ENCODE measurements at regions not wholly inside any gene's neighbourhood (a gene's known extent, or its start where the extent isn't known, plus 50 kb on each side); places are given as distances from the start of the nearest gene placed in this dataset.

DNA sequence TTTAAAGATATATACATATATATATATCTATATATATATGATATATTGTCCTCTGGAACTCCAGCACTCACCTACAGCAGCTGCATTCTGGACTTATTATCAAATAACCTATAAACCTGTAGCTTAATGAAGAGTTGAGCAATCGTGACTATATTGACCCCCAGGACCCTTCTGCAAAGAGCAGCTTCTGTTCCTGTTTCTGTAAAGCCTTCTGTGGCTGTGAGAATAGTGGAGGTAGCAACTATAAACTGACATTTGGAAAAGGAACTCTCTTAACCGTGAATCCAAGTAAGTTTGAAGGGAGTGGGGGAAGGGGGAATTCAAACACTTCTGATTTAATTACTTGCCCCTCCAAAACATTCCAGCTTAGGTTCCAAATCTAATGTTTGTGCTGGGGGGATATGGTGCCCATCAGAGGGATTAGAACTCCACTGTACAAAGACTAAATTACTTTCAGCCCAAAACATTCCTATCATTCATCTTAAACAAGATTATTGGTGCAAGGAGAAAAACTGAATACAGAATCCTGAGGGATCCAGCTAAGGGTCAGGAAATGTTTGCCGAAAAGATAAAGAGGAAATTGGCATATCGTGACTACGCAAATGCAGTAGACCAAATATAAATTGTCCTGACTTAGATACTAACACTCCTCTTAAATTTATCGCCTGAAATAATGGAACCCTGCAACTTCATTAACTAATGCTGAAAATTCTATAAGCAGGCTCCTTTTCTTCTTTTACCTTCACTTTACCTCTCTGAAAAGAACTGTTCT is 106.1 kb downstream of the DAD1 start:
- H4K20me1 ChIP-seq (ENCODE audit: insufficient read depth, low read length): no peaks in the 10 kb centered on the region
- no peak overlapping the region for H3K9ac ChIP-seq (ENCODE audit: low read depth, low read length)
- H2AFZ ChIP-seq (replicated peaks; ENCODE audit: low read length, poor library complexity): no peak overlapping the region
- H2AK5ac ChIP-seq (ENCODE audit: low read depth, low read length): no peak overlapping the region
- no CpG with 5 or more reads among the region's 6 CpGs for WGBS, 2 experiments (ENCODE audit: extremely low coverage in 2 of 2, insufficient read length in 1 of 2)
- no peak overlapping the region for H2AK9ac ChIP-seq (replicated peaks; ENCODE audit: low read depth, low read length, poor library complexity)
- H3K9me3 ChIP-seq (ENCODE audit: control insufficient read depth, insufficient read depth, low read length): no peaks in the 10 kb centered on the region
- H3K18ac ChIP-seq (ENCODE audit: low read depth, low read length): no peak overlapping the region
- H3K79me1 ChIP-seq (ENCODE audit: low read depth in 1 of 2, low read length in 2 of 2): no peaks in the 10 kb centered on the region
- H3K4ac ChIP-seq (ENCODE audit: low read depth, low read length): no peak overlapping the region
- no peaks in the 10 kb centered on the region for H3K4me1 ChIP-seq (ENCODE audit: control insufficient read depth, insufficient read depth, low read length)
- no TSS peak for BruUV-seq (replicated peaks)
- no peak overlapping the region for H2BK15ac ChIP-seq (ENCODE audit: low read depth, low read length)
- intact Hi-C loops (cut with micrococcal nuclease) (no loop called here), in situ Hi-C loops (cut with MboI; ENCODE audit: low sequenced_read_pairs) (no loop called here), dilution Hi-C loops (cut with HindIII; ENCODE audit: low sequenced_read_pairs, unreplicated experiment) (no loop called here)
- H2BK20ac ChIP-seq (ENCODE audit: low read depth, low read length): no peak overlapping the region
- no peak for DNase-seq
- H3K56ac ChIP-seq (ENCODE audit: extremely low read depth, insufficient read depth, low read length): no peak overlapping the region
- no peak for ATAC-seq (ENCODE audit: low read depth)
- peaks cover 87% of the 10 kb centered on the region for H3K27me3 ChIP-seq (ENCODE audit: control insufficient read depth, insufficient read depth, low read length)
- no peaks in the 10 kb centered on the region for H3K9me1 ChIP-seq (ENCODE audit: insufficient read depth, low read length)
- H3K36me3 ChIP-seq (ENCODE audit: control insufficient read depth, insufficient read depth, low read length): no peaks in the 10 kb centered on the region
- H4K91ac ChIP-seq (ENCODE audit: insufficient read depth, low read depth, low read length): no peak overlapping the region
- no peak overlapping the region for H3K14ac ChIP-seq (replicated peaks; ENCODE audit: low read depth, low read length)
- H3K23ac ChIP-seq (ENCODE audit: low read depth, low read length): no peak overlapping the region
- no peak overlapping the region for H3K4me2 ChIP-seq (ENCODE audit: low read depth, low read length)
- no peak overlapping the region for H3K27ac ChIP-seq (ENCODE audit: insufficient read depth, low read length)
- H2BK5ac ChIP-seq (ENCODE audit: low read depth, low read length, poor library complexity, severe bottlenecking): no peak overlapping the region
- H4K5ac ChIP-seq (ENCODE audit: low read depth, low read length): no peak overlapping the region
- TF ChIP-seq, protein P1, sequence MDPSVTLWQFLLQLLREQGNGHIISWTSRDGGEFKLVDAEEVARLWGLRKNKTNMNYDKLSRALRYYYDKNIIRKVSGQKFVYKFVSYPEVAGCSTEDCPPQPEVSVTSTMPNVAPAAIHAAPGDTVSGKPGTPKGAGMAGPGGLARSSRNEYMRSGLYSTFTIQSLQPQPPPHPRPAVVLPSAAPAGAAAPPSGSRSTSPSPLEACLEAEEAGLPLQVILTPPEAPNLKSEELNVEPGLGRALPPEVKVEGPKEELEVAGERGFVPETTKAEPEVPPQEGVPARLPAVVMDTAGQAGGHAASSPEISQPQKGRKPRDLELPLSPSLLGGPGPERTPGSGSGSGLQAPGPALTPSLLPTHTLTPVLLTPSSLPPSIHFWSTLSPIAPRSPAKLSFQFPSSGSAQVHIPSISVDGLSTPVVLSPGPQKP (IDR thresholded peaks at IDR 0.05; ENCODE audit: borderline replicate concordance, low read depth, low read length): no peak
- TF ChIP-seq MXI1 (IDR thresholded peaks at IDR 0.05; ENCODE audit: borderline replicate concordance, low read depth, low read length): no peak
- no peak for TF ChIP-seq CEBPB (IDR thresholded peaks at IDR 0.05; ENCODE audit: low read depth, low read length)
- TF ChIP-seq MAZ (IDR thresholded peaks at IDR 0.05; ENCODE audit: borderline replicate concordance, low read depth, low read length): no peak
- TF ChIP-seq BHLHE40 (IDR thresholded peaks at IDR 0.05; ENCODE audit: low read depth, low read length): no peak
- TF ChIP-seq, protein P2, sequence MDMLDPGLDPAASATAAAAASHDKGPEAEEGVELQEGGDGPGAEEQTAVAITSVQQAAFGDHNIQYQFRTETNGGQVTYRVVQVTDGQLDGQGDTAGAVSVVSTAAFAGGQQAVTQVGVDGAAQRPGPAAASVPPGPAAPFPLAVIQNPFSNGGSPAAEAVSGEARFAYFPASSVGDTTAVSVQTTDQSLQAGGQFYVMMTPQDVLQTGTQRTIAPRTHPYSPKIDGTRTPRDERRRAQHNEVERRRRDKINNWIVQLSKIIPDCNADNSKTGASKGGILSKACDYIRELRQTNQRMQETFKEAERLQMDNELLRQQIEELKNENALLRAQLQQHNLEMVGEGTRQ (IDR thresholded peaks at IDR 0.05; ENCODE audit: low read depth, low read length): no peak
- no peak for TF ChIP-seq RCOR1 (IDR thresholded peaks at IDR 0.05; ENCODE audit: insufficient replicate concordance, low read length)
- TF ChIP-seq, protein P3, sequence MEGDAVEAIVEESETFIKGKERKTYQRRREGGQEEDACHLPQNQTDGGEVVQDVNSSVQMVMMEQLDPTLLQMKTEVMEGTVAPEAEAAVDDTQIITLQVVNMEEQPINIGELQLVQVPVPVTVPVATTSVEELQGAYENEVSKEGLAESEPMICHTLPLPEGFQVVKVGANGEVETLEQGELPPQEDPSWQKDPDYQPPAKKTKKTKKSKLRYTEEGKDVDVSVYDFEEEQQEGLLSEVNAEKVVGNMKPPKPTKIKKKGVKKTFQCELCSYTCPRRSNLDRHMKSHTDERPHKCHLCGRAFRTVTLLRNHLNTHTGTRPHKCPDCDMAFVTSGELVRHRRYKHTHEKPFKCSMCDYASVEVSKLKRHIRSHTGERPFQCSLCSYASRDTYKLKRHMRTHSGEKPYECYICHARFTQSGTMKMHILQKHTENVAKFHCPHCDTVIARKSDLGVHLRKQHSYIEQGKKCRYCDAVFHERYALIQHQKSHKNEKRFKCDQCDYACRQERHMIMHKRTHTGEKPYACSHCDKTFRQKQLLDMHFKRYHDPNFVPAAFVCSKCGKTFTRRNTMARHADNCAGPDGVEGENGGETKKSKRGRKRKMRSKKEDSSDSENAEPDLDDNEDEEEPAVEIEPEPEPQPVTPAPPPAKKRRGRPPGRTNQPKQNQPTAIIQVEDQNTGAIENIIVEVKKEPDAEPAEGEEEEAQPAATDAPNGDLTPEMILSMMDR (conservative IDR thresholded peaks at IDR 0.05; ENCODE audit: low read depth, low read length): no peak
- TF ChIP-seq RFX5 (IDR thresholded peaks at IDR 0.05; ENCODE audit: low read depth, low read length): no peak
- no peak for TF ChIP-seq POLR2A (IDR thresholded peaks at IDR 0.05; ENCODE audit: low read depth, low read length)
- no peak for TF ChIP-seq SMC3 (IDR thresholded peaks at IDR 0.05; ENCODE audit: low read depth, low read length)
- no peak for TF ChIP-seq CHD1 (IDR thresholded peaks at IDR 0.05; ENCODE audit: low read depth, low read length)
- no peak for TF ChIP-seq RAD21 (IDR thresholded peaks at IDR 0.05; ENCODE audit: low read length)
- no peak for TF ChIP-seq MAFK (IDR thresholded peaks at IDR 0.05; ENCODE audit: low read depth, low read length)
- TF ChIP-seq FOS (IDR thresholded peaks at IDR 0.05; ENCODE audit: low read depth, low read length): no peak
- no peak for TF ChIP-seq NFE2L2 (IDR thresholded peaks at IDR 0.05; ENCODE audit: low read depth, low read length)
- H4K8ac ChIP-seq (ENCODE audit: low read depth in 2 of 2, low read length in 2 of 2): no peak overlapping the region
- ChIA-PET CTCF (no interaction called here), POLR2A (ENCODE audit: unreplicated experiment) (no interaction called here)
- no peak overlapping the region for H3K4me3 ChIP-seq (ENCODE audit: insufficient read depth, low read depth, low read length)
- no peak overlapping the region for H2BK120ac ChIP-seq (ENCODE audit: low read depth, low read length)

Data from IMR-90 (cell line).